HepG2 (cell line): ENCODE measurements at regions not wholly inside any gene's neighbourhood (a gene's known extent, or its start where the extent isn't known, plus 50 kb on each side); places are given as distances from the start of the nearest gene placed in this dataset.

Source experiments
- GABPA ChIP-seq, 2 experiments: IDR thresholded peaks; 2 replicates each; pipeline ENCODE4 v1.6.1; 2011 to 2016; ENCODE audit warnings: low read depth in 2 of 2, low read length in 1 of 2, missing biosample characterization in 1 of 2, missing genetic modification characterization in 1 of 2
- RELA ChIP-seq: sonication (generic); formaldehyde crosslinking; IDR thresholded peaks from 2 replicates; pipeline ENCODE4 v1.4.0; 2020; ENCODE audit warnings: missing genetic modification reagents
- REST ChIP-seq, 2 experiments: IDR thresholded peaks; 2 replicates each; pipeline ENCODE4 v1.6.1; 2011 to 2012; ENCODE audit warnings: low read length in 2 of 2, borderline replicate concordance in 1 of 2, low read depth in 1 of 2, mild to moderate bottlenecking in 1 of 2, moderate library complexity in 1 of 2
- STAT6 ChIP-seq: sonication (generic); formaldehyde crosslinking; IDR thresholded peaks from 2 replicates; pipeline ENCODE4 v1.4.0; 2020; ENCODE audit warnings: missing genetic modification reagents, mild to moderate bottlenecking, borderline replicate concordance
- ZNF121 ChIP-seq: sonication (generic); formaldehyde crosslinking; IDR thresholded peaks from 2 replicates; pipeline ENCODE4 v1.5.0; 2020; ENCODE audit warnings: mild to moderate bottlenecking, missing genetic modification reagents
- ZNF205 ChIP-seq: IDR thresholded peaks from 2 replicates; pipeline ENCODE4 v1.6.1; 2018; ENCODE audit warnings: missing biosample characterization, missing genetic modification reagents
- ZNF460 ChIP-seq: sonication (generic); formaldehyde crosslinking; IDR thresholded peaks from 2 replicates; pipeline ENCODE4 v1.5.1; 2020; ENCODE audit warnings: missing genetic modification reagents, mild to moderate bottlenecking, borderline replicate concordance
- ZNF564 ChIP-seq: sonication (generic); formaldehyde crosslinking; IDR thresholded peaks from 2 replicates; pipeline ENCODE4 v1.8.1; 2023; ENCODE audit warnings: mild to moderate bottlenecking, missing genetic modification reagents
- ZZZ3 ChIP-seq: sonication (generic); formaldehyde crosslinking; IDR thresholded peaks from 2 replicates; pipeline ENCODE4 v1.4.0; 2020; ENCODE audit warnings: missing genetic modification reagents, mild to moderate bottlenecking, borderline replicate concordance

DNA sequence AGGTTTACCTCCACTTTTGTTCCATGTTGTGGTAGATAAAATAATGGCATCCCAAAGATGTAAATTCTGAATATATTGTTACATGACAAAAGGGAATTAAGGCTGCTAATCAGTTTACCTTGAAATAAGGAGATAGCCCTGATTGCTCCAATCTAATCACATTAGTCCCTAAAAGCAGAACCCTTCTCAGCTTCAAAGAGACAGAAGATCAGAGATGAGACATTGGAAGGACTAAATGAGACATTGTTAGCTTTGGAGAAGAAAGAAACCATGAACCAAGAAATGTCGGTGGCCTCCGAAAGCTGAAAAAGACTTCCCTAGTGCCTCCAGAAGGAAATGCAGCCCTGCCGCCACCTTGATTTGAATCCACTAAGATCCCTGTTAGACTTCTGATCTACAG, 82.8 kb upstream of the PARP8 start:
- no peak for TF ChIP-seq STAT6 (CRISPR knock-in tag)
- TF ChIP-seq ZNF121 (CRISPR knock-in tag): no peak
- TF ChIP-seq RELA: no peak
- TF ChIP-seq ZNF460: no peak
- TF ChIP-seq ZNF564: no peak
- TF ChIP-seq GABPA (IDR thresholded peaks at IDR 0.05; ENCODE audit: low read depth, low read length): no peak
- TF ChIP-seq GABPA (CRISPR knock-in tag; IDR thresholded peaks at IDR 0.05; ENCODE audit: low read depth): no peak
- TF ChIP-seq ZZZ3 (CRISPR knock-in tag): no peak
- no peak for TF ChIP-seq REST (IDR thresholded peaks at IDR 0.05; ENCODE audit: borderline replicate concordance in 1 of 2, low read depth in 1 of 2, low read length in 2 of 2)
- TF ChIP-seq ZNF205 (CRISPR knock-in tag): no peak
